ENCODE measurements at regions not wholly inside any gene's neighbourhood (a gene's known extent, or its start where the extent isn't known, plus 50 kb on each side); places are given as distances from the start of the nearest gene placed in this dataset.

DNA sequence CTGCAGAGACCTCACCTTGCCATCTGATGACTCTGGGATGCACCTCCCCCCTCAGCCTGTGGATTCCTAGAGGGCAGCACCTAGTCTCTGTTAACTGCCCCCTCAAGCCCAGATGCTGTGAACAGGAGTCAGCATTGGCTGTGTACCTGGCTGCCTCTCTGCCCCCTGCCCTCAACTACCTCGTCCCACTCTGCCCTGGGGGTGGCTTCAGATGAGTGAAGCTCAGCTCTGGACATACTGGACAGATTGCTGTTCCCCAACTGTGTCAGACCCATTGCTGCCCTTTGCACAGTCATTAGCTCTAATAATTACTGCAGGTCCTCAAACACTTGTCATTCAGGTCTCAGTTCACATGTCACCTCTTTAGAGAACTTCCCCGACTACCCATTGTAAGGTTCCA lies 182.1 kb upstream of the TSHZ3 start:
- TF ChIP-seq, protein P1, sequence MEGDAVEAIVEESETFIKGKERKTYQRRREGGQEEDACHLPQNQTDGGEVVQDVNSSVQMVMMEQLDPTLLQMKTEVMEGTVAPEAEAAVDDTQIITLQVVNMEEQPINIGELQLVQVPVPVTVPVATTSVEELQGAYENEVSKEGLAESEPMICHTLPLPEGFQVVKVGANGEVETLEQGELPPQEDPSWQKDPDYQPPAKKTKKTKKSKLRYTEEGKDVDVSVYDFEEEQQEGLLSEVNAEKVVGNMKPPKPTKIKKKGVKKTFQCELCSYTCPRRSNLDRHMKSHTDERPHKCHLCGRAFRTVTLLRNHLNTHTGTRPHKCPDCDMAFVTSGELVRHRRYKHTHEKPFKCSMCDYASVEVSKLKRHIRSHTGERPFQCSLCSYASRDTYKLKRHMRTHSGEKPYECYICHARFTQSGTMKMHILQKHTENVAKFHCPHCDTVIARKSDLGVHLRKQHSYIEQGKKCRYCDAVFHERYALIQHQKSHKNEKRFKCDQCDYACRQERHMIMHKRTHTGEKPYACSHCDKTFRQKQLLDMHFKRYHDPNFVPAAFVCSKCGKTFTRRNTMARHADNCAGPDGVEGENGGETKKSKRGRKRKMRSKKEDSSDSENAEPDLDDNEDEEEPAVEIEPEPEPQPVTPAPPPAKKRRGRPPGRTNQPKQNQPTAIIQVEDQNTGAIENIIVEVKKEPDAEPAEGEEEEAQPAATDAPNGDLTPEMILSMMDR (IDR thresholded peaks at IDR 0.05; ENCODE audit: insufficient read depth, low read length) = no peak
- H3K4me3 ChIP-seq (ENCODE audit: low read depth, low read length) = no peak overlapping the region
- DNase-seq (ENCODE audit: low read depth) = no peak

DNA sequence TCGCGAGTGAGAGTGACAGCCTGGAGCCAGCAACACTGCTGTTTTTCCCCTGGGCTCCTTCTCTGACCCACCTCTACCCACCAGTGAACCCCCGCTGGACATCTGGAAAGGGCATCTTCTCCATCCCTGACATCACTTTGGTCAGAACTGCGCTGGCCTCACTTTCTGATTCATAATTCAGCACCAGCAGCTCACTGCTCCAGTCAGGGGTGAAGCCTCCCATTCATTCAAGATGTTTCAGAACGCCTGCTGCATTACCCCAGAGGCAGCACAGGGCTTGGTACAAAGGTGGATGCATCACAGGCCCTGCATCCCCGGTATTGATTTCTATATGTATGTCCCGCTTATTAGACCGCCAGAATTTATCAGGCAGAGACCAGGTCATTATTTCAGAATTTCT lies 182.8 kb upstream of the TSHZ3 start:
- no peak for DNase-seq (ENCODE audit: low read depth)
- TF ChIP-seq, protein P1 (IDR thresholded peaks at IDR 0.05; ENCODE audit: insufficient read depth, low read length) = no peak
- no peak overlapping the region for H3K4me3 ChIP-seq (ENCODE audit: low read depth, low read length)

DNA sequence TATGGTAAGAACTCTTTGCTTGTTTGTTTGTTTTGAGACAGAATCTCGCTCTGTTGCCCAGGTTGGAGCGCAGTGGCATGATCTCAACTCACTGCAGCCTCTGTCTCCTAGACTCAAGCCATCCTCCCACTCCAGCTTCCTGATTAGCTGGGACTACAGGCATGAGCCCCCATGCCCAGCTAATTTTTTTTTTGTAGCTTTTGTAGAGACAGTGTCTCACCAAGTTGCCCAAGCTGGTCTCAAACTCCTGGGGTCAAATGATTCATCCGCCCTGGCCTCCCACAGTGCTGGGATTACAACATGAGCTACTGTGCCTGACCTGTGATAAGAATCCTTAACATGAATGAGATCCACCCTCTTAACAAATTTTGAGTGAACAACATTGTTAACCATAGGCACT lies 183.9 kb upstream of the TSHZ3 start:
- no peak overlapping the region for H3K4me3 ChIP-seq (ENCODE audit: low read depth, low read length)
- no peak for DNase-seq (ENCODE audit: low read depth)
- TF ChIP-seq, protein P1 (IDR thresholded peaks at IDR 0.05; ENCODE audit: insufficient read depth, low read length) = no peak

DNA sequence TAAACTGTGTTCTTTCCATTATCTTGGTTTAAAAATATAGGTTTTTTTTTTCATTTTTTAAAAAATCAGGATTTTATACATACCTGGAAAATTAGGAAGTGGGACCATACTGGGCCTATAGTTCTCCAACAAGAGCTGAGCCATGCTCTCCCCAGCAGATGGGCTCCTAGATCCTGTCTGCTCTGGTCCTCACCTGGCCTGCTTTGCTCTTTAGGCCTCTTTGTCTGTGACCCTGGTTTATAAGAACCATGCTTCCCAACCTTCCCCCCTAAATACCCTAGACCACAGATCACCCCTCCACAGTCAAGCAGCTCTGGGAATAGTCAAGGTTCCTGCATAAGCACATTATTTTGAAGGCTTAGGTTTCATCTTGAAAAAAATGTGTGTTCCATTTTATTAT lies 185.0 kb upstream of the TSHZ3 start:
- H3K4me3 ChIP-seq (ENCODE audit: low read depth, low read length) = no peak overlapping the region
- TF ChIP-seq, protein P1 (IDR thresholded peaks at IDR 0.05; ENCODE audit: insufficient read depth, low read length) = no peak
- DNase-seq (ENCODE audit: low read depth) = no peak

DNA sequence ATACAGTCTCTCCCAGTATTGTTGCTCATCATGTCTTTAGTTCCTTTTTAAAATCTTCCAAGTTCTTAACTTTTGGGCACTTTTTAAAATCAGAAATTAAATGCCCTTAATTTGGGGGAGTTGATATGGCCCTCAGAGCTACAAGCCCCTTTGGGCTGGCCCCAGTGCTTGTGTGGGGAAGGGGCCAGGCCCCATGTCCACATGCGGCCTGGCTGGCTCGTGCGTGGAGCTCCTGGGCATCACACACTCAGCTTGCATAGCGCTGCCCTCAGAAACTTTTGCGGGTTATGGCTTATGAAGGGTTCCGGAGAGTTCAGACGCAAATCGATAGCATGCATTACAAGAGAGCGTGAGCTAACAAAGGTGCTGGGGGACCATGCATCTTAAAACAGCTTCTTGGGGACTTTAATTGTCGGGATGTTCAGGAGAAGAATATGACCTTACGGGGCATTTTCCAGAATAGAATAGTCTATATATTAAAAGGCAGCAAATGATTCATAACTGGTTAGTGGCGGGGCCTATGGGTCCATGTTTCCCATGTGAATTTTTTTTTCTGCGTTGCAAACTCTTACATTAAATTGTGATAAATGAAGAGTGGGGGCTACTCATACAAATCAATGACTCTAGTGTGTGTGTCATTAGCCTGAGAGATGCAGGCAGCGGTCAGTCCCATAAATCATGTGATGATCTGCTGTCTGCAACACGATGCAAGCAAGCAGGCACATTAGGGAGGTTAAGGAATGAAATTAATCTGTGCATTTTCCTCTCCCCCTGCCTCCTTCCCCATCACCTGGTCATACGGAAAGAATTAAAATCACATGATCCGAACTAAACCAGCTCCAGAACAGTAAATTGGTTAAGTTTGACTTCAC lies 185.8 kb upstream of the TSHZ3 start:
- no peak for DNase-seq (ENCODE audit: low read depth)
- TF ChIP-seq, protein P1 (IDR thresholded peaks at IDR 0.05; ENCODE audit: insufficient read depth, low read length) = no peak
- no peak overlapping the region for H3K4me3 ChIP-seq (ENCODE audit: low read depth, low read length)

DNA sequence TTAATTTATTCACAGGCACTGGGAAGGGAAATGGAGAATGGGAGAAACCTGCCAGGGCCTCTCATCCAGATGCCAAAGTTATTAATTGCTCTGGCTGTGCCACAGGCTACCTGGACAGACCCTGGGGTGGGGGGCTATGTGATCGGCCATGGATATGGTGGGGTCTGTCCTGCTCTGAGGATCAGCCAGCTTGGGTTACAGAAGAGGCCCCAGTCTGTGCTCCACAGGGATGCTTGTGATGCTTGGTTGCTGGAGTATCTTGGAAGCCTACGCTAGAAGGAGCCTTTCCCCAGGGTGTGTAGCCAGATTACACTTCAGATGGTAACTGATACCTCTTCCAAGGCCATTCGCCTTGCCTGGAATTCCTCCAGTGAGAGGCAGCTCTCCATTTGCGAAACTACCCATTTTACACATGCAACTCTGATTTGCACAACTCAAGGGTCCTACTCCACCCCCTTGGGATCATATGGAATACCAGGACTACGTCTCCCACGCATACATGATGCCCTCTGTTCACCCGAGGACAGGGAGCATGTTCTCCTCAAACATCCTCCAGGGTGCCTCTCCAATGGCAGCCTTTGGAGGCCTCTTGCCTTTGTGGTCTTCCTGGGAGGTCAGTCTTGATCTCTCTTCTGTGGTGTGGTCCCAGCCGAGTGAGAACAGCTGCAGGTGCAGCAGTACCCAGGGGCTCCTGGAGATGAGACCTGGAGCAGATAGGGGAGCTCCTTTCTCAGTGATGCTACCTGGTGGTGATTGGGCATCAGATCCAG lies 186.6 kb upstream of the TSHZ3 start:
- no peak overlapping the region for H3K4me3 ChIP-seq (ENCODE audit: low read depth, low read length)
- TF ChIP-seq, protein P1 (IDR thresholded peaks at IDR 0.05; ENCODE audit: insufficient read depth, low read length) = no peak
- DNase-seq (ENCODE audit: low read depth) = no peak
